ENCODE measurements at regions not wholly inside any gene's neighbourhood (a gene's known extent, or its start where the extent isn't known, plus 50 kb on each side); places are given as distances from the start of the nearest gene placed in this dataset.

GRCh38 chr6:51505434-51505833 lies 582.0 kb downstream of the PKHD1 start:
- TF ChIP-seq ZNF350 (CRISPR knock-in tag; IDR thresholded peaks at IDR 0.05; ENCODE audit: borderline replicate concordance, low read depth) (no peak), SRSF9 (IDR thresholded peaks at IDR 0.05; ENCODE audit: borderline replicate concordance, insufficient read depth, low read depth, low read length, poor library complexity, severe bottlenecking) (no peak), PHF5A (CRISPR knock-in tag; IDR thresholded peaks at IDR 0.05; ENCODE audit: low read depth, unreplicated experiment) (no peak), ARHGAP35 (CRISPR knock-in tag; IDR thresholded peaks at IDR 0.05; ENCODE audit: borderline replicate concordance) (no peak), CBX5 (CRISPR knock-in tag; IDR thresholded peaks at IDR 0.05; ENCODE audit: borderline replicate concordance) (no peak), MYNN (CRISPR knock-in tag; IDR thresholded peaks at IDR 0.05; ENCODE audit: low read depth) (no peak), POGZ (CRISPR knock-in tag; IDR thresholded peaks at IDR 0.05) (no peak)
